HG03066 (cell line): ENCODE measurements at regions not wholly inside any gene's neighbourhood (a gene's known extent, or its start where the extent isn't known, plus 50 kb on each side); places are given as distances from the start of the nearest gene placed in this dataset.
"Not testable (repeated sequence)": the region's sequence is repeated elsewhere in the genome, so short reads cannot be mapped to it uniquely, and the experiment has no call there.

ENCODE experiments used
- ATAC-seq: cut with Tn5 transposase; IDR thresholded peaks from one replicate; pipeline ENCODE4 v1.9.1; 2021; ENCODE audit warnings: low read depth; ENCODE audit not compliant: unreplicated experiment

DNA sequence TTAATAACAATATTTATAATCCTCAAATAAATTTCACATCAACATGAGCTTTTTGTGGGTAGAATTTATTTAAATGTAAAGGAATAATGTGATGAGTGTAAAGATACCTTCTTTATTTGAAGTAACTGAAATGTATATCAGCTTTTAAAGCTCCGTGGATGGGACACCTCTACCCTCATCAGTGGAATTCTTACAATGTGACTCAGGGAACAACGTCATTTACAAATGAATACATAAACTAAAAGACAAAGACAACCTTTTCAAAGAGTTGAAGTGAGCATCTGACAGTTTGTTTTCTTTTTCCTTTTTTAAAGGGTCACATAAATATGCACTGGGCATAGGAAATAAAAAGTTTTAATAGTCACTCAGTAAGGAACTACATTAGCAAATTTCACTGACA, 1127.0 kb upstream of the CRIM1 start:
- no peak for ATAC-seq

DNA sequence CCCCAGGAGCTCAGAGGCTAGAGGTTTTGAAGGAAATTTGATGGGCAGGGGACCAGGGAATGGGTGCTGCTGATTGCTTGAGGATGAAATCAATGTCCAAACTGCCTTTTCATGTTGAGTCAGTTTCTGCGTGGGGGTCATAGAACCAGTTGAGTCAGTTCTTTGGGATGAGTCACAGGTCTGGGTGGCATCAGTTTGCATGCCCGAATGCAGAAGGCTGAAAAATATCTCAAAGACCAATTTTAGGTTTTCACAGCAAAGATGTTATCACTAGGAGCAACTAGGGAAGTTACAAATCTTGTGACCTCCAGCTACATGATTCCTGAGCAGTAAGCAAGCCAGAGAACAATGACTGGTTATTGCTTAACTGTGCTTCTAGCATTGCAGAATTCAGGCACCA, 1135.1 kb upstream of the CRIM1 start:
- no peak for ATAC-seq

- no peak for ATAC-seq
Observed at GRCh38 chr2:35204881-35205280, 1150.7 kb upstream of the CRIM1 start.

DNA sequence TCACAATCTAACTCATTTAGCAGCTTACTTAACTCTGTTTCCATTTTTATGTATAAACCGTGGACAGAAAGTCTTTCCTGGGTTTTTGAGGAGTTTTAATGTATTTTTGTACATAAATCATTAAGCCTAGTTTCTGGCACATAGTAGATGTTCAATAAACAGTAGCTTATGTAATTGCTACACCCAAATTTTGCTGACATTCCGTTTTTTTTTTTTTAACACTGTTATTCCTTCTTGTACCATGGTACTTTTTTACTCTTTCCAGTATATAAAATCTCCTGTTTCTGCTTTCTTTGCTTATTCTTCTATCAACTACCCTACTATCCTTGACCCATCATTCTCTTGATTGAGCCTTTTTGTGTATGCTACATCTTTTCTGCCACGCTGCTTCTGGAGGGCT, 1151.3 kb upstream of the CRIM1 start:
- no peak for ATAC-seq

DNA sequence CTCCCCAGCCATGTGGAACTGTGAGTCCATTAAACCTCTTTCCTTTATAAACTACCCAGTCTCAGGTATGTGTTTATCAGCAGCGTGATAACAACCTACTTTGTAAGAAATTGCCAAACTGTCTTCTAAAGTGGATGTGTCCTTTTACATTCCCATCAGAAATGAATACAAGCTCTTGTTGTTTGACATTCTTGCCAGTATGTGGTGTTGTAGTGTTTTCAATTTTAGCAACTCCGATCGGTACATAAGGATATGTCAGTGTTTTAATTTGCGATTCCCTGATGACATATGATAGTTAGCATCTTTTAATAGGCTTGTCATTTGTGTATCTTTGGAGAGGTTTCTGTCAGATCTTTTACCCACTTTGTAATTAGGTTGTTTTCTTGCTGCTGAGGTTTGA, 1156.3 kb upstream of the CRIM1 start:
- no peak for ATAC-seq

DNA sequence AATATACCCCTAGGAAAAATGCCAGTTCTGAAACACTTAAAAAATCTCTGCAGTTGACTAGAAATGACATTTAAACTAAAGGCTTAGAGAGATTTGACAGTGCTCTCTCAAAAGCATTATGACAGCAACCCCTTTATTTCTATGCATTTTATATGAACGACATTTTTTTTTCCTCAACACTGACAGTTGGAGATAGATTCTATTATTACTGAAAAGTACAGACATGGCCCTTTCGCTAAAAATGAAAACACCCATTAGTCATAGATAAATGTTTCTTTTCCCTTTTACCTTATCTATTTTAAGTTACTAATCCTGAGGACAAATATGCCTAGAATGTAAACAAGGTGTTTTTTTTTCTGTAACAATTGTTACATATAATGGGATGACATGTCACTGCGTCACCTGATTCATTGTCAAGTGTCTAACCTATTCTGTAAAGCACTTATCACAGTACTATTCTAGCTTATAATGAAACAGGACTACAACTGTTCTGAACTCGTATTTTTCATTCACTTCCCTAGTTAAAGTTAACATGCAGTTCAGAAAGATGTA, 1169.6 kb upstream of the CRIM1 start:
- ATAC-seq, result no peak

DNA sequence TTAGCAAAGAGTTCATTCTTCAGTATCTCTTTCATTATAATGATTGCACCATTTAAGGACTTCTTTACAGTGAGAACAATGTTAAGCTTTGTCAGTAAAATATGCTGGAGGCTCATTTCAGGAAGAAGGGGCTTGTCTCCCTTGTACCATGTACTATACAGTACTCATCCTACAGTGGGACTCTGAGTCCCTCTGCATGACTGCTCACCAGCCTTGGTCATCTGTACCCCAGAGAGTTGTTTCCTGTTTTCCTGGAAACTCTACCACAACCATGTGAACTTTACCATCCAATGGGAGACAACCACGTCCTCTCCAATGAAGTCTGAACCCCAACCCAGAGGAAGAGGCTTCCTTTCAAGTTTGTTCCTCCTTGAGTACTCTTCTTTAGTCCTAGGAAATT, 1171.1 kb upstream of the CRIM1 start:
- ATAC-seq, result no peak

DNA sequence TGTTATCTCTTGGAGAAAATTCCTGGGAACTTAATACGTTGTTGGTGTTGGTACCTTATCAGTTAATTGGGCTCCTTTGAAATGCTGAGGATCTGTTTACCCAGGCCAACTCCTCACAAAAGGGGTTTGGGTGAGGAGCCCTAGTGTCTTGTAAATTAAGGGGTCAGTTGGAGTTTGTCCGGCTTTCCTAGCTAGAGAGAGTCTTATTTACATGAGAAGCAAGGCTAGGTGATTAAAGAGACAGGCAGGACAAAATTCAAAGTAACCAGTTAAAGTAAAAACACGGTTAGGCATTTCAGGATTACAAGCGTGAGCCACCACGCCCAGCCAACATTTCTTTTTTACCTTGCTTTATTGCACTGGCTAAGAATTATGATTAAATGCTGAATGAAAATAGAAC, 1178.9 kb upstream of the CRIM1 start:
- ATAC-seq, result not testable (repeated sequence)

DNA sequence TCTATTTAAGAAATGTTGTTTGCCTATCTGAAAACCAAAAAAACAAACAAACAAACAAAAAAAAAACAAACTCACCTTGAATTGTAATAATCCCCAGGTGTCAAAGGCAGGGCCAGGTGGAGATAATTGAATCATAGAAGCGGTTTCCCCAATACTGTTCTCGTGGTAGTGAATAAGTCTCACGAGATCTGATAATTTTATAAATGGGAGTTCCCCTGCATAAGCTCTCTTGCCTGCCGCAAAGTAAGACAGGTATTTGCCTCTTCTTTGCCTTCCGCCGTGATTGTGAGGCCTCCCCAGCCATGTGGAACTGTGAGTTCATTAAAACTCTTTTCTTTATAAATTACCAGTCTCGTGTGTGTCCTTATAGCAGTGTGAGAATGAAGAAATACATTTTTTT, 1180.7 kb upstream of the CRIM1 start:
- ATAC-seq, result no peak

GRCh38 chr2:35172687-35173086, 1182.9 kb upstream of the CRIM1 start:
- no peak for ATAC-seq

DNA sequence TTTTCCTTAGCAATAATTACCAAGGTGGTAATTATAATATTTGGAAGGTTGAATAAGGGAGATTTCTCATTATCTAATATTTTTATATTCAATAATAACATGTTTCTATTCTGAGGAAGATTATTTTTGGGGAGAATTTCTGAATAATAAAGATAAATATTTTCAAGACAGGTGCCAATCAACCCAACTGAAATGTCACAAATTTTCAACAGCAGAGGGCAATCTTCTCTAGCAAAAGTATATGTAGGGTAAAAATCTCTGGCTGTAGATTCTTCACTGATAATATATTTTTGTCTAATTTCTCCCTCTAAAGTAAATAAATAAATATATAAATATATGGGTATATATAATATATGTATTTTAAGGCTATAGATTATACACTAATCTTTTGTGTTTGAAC, 1187.2 kb upstream of the CRIM1 start:
- no peak for ATAC-seq

GRCh38 chr2:35163948-35164347, 1191.6 kb upstream of the CRIM1 start:
- ATAC-seq, result no peak

GRCh38 chr2:35160871-35161270, 1194.7 kb upstream of the CRIM1 start:
- no peak for ATAC-seq

GRCh38 chr2:35125871-35126270, 1229.7 kb upstream of the CRIM1 start:
- ATAC-seq, result no peak

DNA sequence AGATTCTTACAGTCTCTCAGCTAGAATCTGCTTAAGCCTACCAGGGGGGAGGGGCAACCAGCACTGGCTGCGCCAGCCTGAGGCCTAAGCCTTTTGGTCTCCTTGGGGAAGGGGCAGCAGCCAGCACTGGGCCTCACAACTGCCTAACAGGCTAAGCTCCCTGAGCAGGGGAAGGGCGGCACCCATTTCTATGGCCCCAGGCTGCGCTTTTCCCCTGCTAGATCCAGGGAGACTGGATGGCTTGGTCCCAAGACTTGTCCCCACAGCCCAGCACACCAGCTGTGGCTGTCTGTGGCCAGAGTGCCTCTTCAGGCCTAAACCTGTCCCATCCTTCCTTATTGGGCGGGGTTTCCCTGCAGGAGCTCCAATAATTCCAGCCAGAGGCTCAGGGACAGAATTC, 1230.3 kb upstream of the CRIM1 start:
- ATAC-seq, result no peak

DNA sequence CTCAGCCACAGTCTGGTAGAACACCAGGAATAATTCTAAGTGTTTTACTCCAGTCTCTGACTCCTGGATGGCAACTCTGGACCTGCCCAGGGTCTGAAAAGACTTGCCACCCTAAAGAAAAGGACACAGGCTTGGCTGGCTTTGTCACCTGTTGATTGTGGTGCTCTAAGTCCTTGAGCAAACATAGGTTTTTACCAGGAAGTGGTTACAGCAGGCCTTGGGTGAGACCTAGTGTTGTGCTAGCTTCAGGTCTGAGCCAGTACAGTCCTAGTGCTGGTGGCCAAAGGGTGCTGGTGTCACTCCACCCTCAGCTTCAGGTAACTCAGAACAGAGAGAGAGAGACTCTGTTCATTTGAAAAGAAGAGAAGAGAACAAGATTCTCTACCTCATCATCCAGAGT, 1239.4 kb upstream of the CRIM1 start:
- ATAC-seq, result no peak

GRCh38 chr2:35114765-35115164, 1240.8 kb upstream of the CRIM1 start:
- no peak for ATAC-seq

DNA sequence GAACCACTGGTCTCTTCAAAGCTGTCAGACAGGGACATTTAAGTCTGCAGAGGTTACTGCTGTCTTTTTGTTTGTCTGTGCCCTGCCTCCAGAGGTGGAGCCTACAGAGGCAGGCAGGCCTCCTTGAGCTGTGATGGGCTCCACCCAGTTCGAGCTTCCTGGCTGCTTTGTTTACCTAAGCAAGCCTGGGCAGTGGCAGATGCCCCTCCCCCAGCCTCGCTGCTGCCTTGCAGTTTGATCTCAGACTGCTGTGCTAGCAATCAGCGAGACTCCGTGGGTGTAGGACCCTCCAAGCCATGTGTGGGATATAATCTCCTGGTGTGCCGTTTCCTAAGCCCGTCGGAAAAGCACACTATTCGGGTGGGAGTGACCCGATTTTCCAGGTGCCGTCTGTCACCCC, 1243.2 kb upstream of the CRIM1 start:
- not testable (repeated sequence) for ATAC-seq

- no peak for ATAC-seq
Observed at GRCh38 chr2:35104309-35104708, 1251.3 kb upstream of the CRIM1 start.

DNA sequence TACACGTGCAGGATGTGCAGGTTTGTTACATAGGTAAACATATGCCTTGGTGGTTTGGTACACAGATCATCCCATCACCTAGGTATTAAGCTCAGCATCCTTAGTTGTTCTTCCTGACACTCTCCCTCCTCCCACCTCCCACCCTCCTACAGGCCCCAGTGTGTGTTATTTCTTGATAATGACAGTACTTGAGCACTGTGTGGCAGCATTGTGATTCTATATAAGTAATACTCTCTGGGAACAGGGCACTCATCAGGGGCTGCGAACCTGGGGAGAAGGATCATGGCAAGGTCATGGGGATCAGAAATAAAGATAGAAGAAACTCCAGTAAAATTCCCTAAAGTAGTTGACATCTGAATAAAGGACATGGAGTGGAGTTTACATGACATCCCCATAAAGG, 1256.2 kb upstream of the CRIM1 start:
- ATAC-seq, result no peak

DNA sequence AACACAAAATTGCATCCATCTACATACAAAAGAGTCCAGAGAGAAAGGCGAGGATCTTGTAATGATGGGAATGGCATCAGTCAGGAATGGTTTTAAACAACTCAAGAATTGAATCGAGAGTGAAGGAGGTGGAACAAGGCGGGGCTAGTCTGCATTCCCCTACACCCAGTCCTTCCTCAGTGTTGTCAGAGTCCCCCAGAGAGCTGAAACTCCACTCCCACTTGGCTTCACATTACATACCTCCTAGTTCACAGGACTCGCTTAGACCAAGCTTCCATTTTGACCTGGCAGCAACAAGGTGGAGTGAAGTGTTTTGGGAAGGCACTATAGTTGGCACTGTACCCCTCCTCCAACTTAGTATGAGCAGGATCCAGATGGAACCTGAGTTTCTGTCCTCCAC, 1273.5 kb upstream of the CRIM1 start:
- ATAC-seq, result no peak

- no peak for ATAC-seq
Observed at GRCh38 chr2:35081622-35082015, 1274.0 kb upstream of the CRIM1 start.

GRCh38 chr2:35081001-35081621, 1274.5 kb upstream of the CRIM1 start:
- ATAC-seq, result no peak
